ENCODE measurements at regions not wholly inside any gene's neighbourhood (a gene's known extent, or its start where the extent isn't known, plus 50 kb on each side); places are given as distances from the start of the nearest gene placed in this dataset.
"Not testable (repeated sequence)": the region's sequence is repeated elsewhere in the genome, so short reads cannot be mapped to it uniquely, and the experiment has no call there.

DNA sequence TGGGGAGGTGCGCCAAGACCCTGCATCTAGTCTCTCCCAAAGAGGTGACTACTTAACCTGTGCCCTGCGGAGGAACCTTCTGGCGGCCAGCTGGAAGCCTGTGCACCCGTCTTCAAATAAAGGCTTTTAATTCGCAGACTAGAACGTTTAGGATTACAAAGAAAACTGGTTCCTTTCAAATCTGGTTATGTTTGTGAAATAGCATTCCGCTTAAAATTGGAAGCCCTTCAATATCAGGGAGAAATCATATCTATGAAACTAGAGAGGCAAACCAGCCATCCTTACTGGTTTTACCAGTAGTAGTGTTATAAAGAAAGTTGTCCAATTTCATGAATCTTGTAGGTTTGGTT, 250.8 kb downstream of the FAM72C start:
- in situ Hi-C loops (cut with HindIII; ENCODE audit: low pct_unique_long_range_greater_than_20kb, low sequenced_read_pairs): no loop called here
- no peak for DNase-seq (ENCODE audit: low read depth)

- peak; percentile 94 for DNase-seq (ENCODE audit: low read depth)
- in situ Hi-C loops (cut with HindIII; ENCODE audit: low pct_unique_long_range_greater_than_20kb, low sequenced_read_pairs): no loop called here
Observed at GRCh38 chr1:143720087-143721023, 251.4 kb downstream of the FAM72C start.

- no peak for DNase-seq (ENCODE audit: low read depth)
Observed at GRCh38 chr1:143718524-143718923, 253.3 kb downstream of the FAM72C start.

GRCh38 chr1:143718021-143718420, 253.8 kb downstream of the FAM72C start:
- DNase-seq (ENCODE audit: low read depth): no peak
- in situ Hi-C loops (cut with HindIII; ENCODE audit: low pct_unique_long_range_greater_than_20kb, low sequenced_read_pairs): no loop called here

More at GRCh38 chr1:143718524-143718923, 253.3 kb downstream of the FAM72C start:
- in situ Hi-C loops (cut with HindIII; ENCODE audit: low pct_unique_long_range_greater_than_20kb, low sequenced_read_pairs): no loop called here

- in situ Hi-C loops (cut with HindIII; ENCODE audit: low pct_unique_long_range_greater_than_20kb, low sequenced_read_pairs): no loop called here
Observed at GRCh38 chr1:143717434-143717833, 254.4 kb downstream of the FAM72C start.

GRCh38 chr1:143714913-143715312, 256.9 kb downstream of the FAM72C start:
- in situ Hi-C loops (cut with HindIII; ENCODE audit: low pct_unique_long_range_greater_than_20kb, low sequenced_read_pairs); DNase-seq (ENCODE audit: low read depth): not testable (repeated sequence)

More at GRCh38 chr1:143717434-143717833, 254.4 kb downstream of the FAM72C start:
- DNase-seq (ENCODE audit: low read depth): no peak

DNA sequence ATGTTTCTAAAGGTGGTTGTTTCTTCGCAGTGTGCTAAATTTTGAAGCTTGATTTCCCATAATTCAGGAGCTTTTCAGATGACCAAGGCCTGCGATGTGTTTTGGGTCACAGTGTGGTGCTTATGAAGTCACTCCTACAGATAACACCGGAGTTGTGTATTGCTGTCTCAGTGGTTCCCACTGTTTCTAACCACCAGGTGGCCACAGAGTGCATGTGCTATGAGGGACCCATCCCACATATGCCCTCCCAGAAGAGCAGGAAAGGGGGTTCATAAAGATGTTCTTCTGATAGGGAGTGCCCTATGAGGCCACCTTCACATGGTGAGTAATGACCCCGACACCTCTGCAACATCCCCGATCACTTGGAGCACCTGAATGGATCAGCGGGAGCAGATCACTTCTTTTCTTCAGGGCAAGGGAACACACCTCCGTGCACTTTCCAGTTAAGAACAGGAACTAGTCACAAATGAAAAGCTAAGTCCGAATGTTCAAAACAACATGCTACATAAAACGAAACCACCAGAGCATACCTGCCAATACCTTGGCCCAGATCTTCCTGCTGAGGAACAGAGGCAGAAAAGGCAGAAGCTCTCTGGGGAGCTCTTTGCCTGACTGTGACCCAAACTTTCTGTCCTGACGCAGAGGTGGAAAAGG, 262.1 kb downstream of the FAM72C start:
- in situ Hi-C loops (cut with HindIII; ENCODE audit: low pct_unique_long_range_greater_than_20kb, low sequenced_read_pairs): not testable (repeated sequence)
- DNase-seq (ENCODE audit: low read depth): peak; percentile 44

DNA sequence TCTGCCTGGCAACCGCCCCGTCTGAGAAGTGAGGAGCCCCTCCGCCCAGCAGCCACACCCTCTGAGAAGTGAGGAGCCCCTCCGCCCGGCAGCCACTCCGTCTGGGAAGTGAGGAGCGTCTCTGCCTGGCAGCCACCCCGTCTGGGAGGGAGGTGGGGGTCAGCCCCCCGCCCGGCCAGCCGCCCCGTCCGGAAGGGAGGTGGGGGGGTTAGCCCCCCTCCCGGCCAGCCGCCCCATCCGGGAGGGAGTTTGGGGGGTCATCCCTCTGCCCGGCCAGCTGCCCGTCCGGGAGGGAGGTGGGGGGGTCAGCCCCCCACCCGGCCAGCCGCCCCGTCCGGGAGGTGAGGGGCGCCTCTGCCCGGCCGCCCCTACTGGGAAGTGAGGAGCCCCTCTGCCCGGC, 269.0 kb downstream of the FAM72C start:
- in situ Hi-C loops (cut with HindIII; ENCODE audit: low pct_unique_long_range_greater_than_20kb, low sequenced_read_pairs): not testable (repeated sequence)

GRCh38 chr1:143699731-143700130, 272.1 kb downstream of the FAM72C start:
- in situ Hi-C loops (cut with HindIII; ENCODE audit: low pct_unique_long_range_greater_than_20kb, low sequenced_read_pairs): no loop called here
- DNase-seq (ENCODE audit: low read depth): no peak

More for the DNA sequence above, 269.0 kb downstream of the FAM72C start:
- not testable (repeated sequence) for DNase-seq (ENCODE audit: low read depth)

DNA sequence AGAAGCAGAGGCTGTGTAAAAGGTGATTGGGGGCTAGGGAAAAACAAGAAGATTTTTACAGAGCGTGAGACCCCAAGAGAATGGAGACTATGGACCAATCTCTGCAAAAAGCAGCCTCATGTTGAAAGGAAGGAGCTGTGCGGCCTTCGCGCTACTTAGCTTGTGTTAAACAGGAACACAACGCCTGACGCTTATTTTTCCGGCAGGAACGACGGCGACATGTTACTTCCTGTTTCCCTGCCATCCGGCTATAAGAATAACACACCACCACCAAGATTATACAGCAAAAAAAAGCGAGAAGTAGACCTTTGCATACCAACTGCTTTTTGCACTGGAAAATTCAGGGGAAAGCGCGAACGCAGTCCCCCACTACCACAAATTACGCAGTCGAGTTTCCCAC, 272.7 kb downstream of the FAM72C start:
- in situ Hi-C loops (cut with HindIII; ENCODE audit: low pct_unique_long_range_greater_than_20kb, low sequenced_read_pairs): no loop called here
- no peak for DNase-seq (ENCODE audit: low read depth)

DNA sequence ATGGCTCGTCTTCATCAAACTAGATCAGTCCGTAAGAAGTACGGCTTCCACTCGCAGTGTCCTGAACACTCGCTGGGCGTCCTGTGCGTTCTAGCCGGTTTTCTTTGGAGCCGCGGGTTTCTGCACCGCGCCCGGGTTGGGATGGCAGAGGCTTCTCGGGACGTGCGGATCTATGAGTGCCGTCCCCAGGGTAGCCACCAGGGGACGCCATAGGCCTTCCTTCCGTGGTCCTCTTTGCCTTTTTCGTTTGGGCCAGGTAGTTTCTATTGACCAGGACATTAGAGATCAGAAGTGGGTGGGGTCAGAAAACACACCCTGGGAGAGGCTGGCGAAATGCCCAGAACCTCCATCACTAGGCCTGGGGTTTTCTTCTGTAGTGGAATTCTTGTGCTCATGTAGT, 273.8 kb downstream of the FAM72C start:
- peak; percentile 50 for DNase-seq (ENCODE audit: low read depth)
- in situ Hi-C loops (cut with HindIII; ENCODE audit: low pct_unique_long_range_greater_than_20kb, low sequenced_read_pairs): no loop called here

- DNase-seq (ENCODE audit: low read depth): no peak
- in situ Hi-C loops (cut with HindIII; ENCODE audit: low pct_unique_long_range_greater_than_20kb, low sequenced_read_pairs): no loop called here
Observed at GRCh38 chr1:143694085-143694484, 277.7 kb downstream of the FAM72C start.

DNA sequence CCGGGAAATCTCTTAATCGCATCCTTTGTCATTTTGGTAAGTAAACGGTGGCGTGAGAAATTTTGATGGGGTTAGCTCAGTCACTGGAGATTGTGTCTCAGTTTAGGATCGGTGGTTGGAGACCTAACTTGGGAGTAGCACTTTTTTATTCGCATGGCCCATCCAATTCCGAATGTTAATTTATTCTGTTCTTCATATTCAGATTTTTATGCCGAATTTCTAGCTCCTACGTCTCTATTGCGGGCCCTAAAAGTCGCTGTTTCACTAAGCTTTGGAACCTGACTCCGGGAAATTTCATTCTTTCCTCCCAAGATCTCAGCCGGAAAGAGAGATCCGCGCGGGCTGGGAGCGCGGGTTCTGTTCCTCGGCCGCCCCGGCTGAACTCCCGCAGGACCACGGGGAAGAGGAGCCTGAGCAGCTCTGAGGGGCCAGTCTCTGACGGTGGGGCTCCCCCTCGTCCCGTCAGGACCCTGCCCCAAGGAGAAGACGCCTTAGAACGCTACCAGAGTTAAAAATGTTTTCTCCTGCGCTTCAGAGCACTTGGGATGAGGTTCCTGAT, 279.7 kb downstream of the FAM72C start:
- in situ Hi-C loops (cut with HindIII; ENCODE audit: low pct_unique_long_range_greater_than_20kb, low sequenced_read_pairs): no loop called here
- DNase-seq (ENCODE audit: low read depth): no peak

- DNase-seq (ENCODE audit: low read depth): no peak
- in situ Hi-C loops (cut with HindIII; ENCODE audit: low pct_unique_long_range_greater_than_20kb, low sequenced_read_pairs): no loop called here
Observed at GRCh38 chr1:143691400-143691891, 280.3 kb downstream of the FAM72C start.

DNA sequence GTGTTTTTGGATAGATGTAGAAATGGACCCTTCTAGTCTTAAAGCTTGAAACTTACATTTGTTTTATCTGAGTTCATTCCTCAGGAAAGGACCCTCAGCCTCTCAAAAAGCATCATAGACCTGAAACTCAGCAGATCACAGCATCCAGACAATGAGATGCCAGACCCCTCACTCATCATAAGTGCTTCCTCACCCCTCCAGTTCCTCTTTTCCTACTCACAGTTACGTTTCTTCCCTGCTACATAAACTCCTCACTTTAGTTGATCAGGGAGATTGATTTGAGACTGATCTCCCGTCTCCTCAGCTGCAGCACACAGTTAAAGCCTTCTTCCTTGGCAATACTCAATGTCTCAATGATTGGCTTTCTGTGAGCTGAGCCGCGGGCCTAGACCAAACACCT, 282.0 kb downstream of the FAM72C start:
- in situ Hi-C loops (cut with HindIII; ENCODE audit: low pct_unique_long_range_greater_than_20kb, low sequenced_read_pairs): no loop called here
- no peak for DNase-seq (ENCODE audit: low read depth)

GRCh38 chr1:143680304-143680703, 291.5 kb downstream of the FAM72C start:
- no peak for DNase-seq (ENCODE audit: low read depth)
- in situ Hi-C loops (cut with HindIII; ENCODE audit: low pct_unique_long_range_greater_than_20kb, low sequenced_read_pairs): no loop called here

GRCh38 chr1:143672983-143673382, 298.8 kb downstream of the FAM72C start:
- in situ Hi-C loops (cut with HindIII; ENCODE audit: low pct_unique_long_range_greater_than_20kb, low sequenced_read_pairs): no loop called here
- DNase-seq (ENCODE audit: low read depth): no peak

GRCh38 chr1:143667730-143668129, 304.1 kb downstream of the FAM72C start:
- DNase-seq (ENCODE audit: low read depth): no peak
- in situ Hi-C loops (cut with HindIII; ENCODE audit: low pct_unique_long_range_greater_than_20kb, low sequenced_read_pairs): no loop called here

GRCh38 chr1:143666851-143667250, 304.9 kb downstream of the FAM72C start:
- in situ Hi-C loops (cut with HindIII; ENCODE audit: low pct_unique_long_range_greater_than_20kb, low sequenced_read_pairs): no loop called here
- no peak for DNase-seq (ENCODE audit: low read depth)
